8988T (cell line): ENCODE measurements at regions not wholly inside any gene's neighbourhood (a gene's known extent, or its start where the extent isn't known, plus 50 kb on each side); places are given as distances from the start of the nearest gene placed in this dataset.
A peak's percentile ranks its signal among the peaks of the same experiment; 100 is the strongest.

Source experiments
- DNase-seq: peaks from one replicate; pipeline ENCODE4 v3.0.0; 2011

GRCh38 chr6:132087391-132087790 lies 136.2 kb upstream of the CCN2 start:
- no peak for DNase-seq

GRCh38 chr6:132085731-132086130 lies 134.6 kb upstream of the CCN2 start:
- DNase-seq, result no peak

- peak; percentile 20 for DNase-seq
Measured at GRCh38 chr6:132084811-132085509, 133.8 kb upstream of the CCN2 start.

- DNase-seq, result no peak
Measured at GRCh38 chr6:132082421-132082820, 131.2 kb upstream of the CCN2 start.

GRCh38 chr6:132081338-132081737 lies 130.2 kb upstream of the CCN2 start:
- DNase-seq, result no peak

GRCh38 chr6:132079286-132079685 lies 128.1 kb upstream of the CCN2 start:
- DNase-seq, result no peak

- DNase-seq, result no peak
Measured at GRCh38 chr6:132076452-132076851, 125.3 kb upstream of the CCN2 start.

GRCh38 chr6:132072831-132073230 lies 121.7 kb upstream of the CCN2 start:
- DNase-seq, result no peak

GRCh38 chr6:132072271-132072670 lies 121.1 kb upstream of the CCN2 start:
- no peak for DNase-seq

GRCh38 chr6:132070356-132070755 lies 119.2 kb upstream of the CCN2 start:
- DNase-seq, result no peak

GRCh38 chr6:132068766-132069165 lies 117.6 kb upstream of the CCN2 start:
- no peak for DNase-seq

- no peak for DNase-seq
Measured at GRCh38 chr6:132067286-132067685, 116.1 kb upstream of the CCN2 start.

- no peak for DNase-seq
Measured at GRCh38 chr6:132065556-132065955, 114.4 kb upstream of the CCN2 start.

GRCh38 chr6:132063738-132064137 lies 112.6 kb upstream of the CCN2 start:
- DNase-seq, result no peak

- DNase-seq, result no peak
Measured at GRCh38 chr6:132063204-132063603, 112.0 kb upstream of the CCN2 start.

- no peak for DNase-seq
Measured at GRCh38 chr6:132062626-132063025, 111.5 kb upstream of the CCN2 start.

- no peak for DNase-seq
Measured at GRCh38 chr6:132061381-132061780, 110.2 kb upstream of the CCN2 start.

- DNase-seq, result no peak
Measured at GRCh38 chr6:132060591-132060990, 109.4 kb upstream of the CCN2 start.

- DNase-seq, result no peak
Measured at GRCh38 chr6:132058975-132059374, 107.8 kb upstream of the CCN2 start.

- no peak for DNase-seq
Measured at GRCh38 chr6:132054525-132054924, 103.4 kb upstream of the CCN2 start.

- no peak for DNase-seq
Measured at GRCh38 chr6:132053511-132053910, 102.3 kb upstream of the CCN2 start.

- no peak for DNase-seq
Measured at GRCh38 chr6:132052096-132052495, 100.9 kb upstream of the CCN2 start.

GRCh38 chr6:132045877-132046276 lies 94.7 kb upstream of the CCN2 start:
- no peak for DNase-seq

- no peak for DNase-seq
Measured at GRCh38 chr6:132043148-132043547, 92.0 kb upstream of the CCN2 start.

- DNase-seq, result no peak
Measured at GRCh38 chr6:132041706-132042105, 90.5 kb upstream of the CCN2 start.
